Activated CD4-positive, alpha-beta T cell treated with anti-CD3 and anti-CD28 coated beads for 4 hours (primary cell): ENCODE measurements at regions not wholly inside any gene's neighbourhood (a gene's known extent, or its start where the extent isn't known, plus 50 kb on each side); places are given as distances from the start of the nearest gene placed in this dataset.
A peak's percentile ranks its signal among the peaks of the same experiment; 100 is the strongest.

Experiments used
- DNase-seq, 2 donors: peaks; one replicate each; pipeline ENCODE4 v3.0.0-alpha.2; 2020

DNA sequence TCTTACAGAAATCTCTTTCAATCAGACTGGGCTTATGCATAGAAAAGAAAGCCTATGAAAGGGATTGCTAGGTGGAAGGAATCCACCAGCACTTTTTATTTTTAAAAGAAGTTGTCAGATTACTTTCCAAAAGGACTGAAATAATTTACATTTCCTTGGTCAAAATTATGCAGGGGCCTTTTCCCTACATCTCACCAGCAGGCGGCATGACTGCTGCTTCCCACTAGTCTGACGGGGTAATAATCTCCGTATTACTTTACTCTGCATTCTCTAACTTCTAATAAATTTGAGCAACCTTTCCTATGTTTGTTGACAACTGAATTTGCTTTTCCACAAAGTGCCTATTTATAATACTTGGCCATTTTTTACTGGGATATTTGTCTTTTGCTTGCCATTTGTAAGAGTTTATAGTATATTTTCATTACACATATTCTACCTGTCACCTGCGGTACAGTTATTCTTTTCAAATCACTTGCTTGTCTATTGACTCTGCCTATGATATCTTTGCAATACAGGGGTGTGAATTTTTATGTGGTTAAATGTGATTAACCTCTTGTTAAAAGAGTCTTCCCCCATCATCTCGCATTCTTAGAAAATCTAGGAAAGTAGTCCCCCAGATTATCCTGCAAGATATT lies 51.9 kb upstream of the USP47 start:
- DNase-seq, result no peak

GRCh38 chr11:11788063-11788710 lies 53.6 kb upstream of the USP47 start:
- DNase-seq, result no peak

- DNase-seq, result peak; percentile 68 to 77
Observed at GRCh38 chr11:11787305-11788062, 54.3 kb upstream of the USP47 start.

GRCh38 chr11:11786771-11787170 lies 55.0 kb upstream of the USP47 start:
- no peak for DNase-seq

DNA sequence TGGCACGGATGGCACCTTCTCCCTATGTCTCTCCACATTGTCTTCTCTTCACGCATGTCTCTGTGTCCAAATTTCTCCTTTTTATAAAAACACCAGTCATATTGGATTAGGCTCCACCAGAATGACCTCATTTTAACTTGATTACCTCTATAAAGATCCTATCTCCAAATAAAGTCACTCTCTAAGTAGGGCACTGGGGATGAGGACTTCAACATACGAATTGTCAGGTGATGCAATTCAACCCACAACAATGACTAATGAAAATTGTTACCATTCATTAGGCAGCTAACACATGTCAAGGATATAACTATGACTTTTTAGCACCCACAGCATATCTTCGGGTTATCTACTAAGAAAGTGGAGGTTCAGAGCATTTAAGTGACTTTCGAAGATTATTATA lies 55.5 kb upstream of the USP47 start:
- no peak for DNase-seq

DNA sequence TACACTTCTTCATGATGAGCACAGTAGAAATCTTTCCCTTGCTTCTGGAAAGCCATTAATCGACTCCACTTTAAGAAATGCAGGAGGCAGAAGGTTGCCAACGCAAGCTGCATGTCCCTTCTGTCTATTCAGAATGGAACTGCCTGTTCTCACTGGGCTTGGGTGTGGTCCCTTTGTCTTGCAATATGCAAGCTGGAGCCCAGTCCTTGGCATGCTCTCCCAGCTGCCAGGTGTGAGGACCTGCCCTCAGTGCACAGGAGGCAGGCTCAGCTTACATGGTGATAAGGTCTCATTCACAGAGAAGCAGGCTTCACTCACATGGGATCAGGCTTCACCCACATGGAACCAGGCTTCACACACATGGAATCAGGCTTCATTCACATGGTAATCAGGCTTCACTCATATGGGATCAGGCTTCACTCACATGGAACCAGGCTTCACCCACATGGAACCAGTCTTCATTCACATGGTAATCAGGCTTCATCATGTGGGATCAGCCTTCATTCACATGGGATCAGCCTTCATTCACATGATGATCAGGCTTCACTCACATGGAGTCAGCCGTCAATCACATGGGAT lies 59.2 kb upstream of the USP47 start:
- no peak for DNase-seq

GRCh38 chr11:11780858-11781257 lies 60.9 kb upstream of the USP47 start:
- no peak for DNase-seq

DNA sequence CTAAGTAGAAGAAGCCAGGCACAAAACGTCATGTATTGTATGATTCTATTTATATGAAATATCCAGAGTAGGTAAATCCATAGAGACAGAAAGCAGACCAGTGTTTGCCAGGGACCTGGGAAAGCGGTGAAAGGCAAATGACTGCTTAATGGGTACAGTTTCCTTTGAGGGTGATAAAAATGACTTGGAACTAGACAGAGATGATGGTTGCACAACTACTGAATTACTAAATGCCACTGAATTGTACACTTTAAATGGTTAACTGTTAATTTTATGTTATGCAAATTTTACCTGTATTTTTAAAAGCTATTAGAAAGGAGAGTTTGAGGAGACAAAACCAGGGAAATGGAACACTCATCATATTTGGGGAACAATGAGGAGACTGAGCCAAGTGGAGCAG lies 61.8 kb upstream of the USP47 start:
- no peak for DNase-seq

GRCh38 chr11:11777897-11778296 lies 63.9 kb upstream of the USP47 start:
- DNase-seq, result no peak

GRCh38 chr11:11776714-11777113 lies 65.1 kb upstream of the USP47 start:
- no peak for DNase-seq

DNA sequence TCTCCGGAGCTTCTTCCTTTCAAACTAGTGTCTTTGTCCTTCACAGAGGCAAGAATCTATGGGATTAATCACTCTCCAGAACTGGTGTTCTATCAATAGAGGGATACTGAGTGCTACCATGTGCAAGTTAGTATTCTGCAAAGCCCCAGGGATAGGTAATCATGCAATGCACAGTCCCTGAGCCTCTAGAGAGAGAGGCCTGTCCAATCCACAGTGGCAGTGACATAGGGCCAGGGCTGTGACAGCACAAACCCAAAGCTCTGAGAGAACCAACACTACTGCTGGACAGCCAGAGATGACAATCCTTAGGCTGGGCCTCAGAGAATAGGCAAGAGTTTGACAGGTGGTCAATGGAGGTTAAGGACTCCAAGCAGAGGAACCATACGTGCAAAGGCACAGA lies 66.8 kb upstream of the USP47 start:
- DNase-seq, result no peak

- DNase-seq, result no peak
Observed at GRCh38 chr11:11772865-11773515, 68.8 kb upstream of the USP47 start.

DNA sequence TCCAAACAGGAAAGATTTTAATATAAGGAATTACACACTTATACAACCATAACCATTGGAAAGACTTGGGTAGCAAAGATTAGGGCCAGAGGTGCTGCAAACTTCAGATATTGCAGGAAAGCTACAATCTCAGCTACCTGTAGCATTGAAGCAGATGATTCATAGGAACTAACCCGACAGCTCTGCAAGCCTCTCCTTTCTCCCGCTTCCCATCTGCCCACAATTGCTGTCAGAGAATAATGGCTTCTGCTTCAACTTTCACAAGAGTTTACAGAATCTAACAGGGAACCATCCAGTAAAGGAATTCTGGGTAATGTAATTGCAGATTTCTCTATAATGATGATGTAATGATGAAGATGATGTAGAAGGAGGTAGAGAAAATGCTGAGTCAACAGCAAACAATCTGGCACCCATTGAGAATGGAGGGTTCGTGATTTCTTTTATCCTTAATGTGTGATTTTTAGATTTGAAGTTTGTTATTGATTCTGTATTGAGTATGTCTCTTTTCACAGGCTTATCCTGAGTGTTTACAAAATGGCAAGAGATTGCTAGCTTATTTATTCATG lies 70.8 kb upstream of the USP47 start:
- DNase-seq, result no peak

- no peak for DNase-seq
Observed at GRCh38 chr11:11770296-11770695, 71.5 kb upstream of the USP47 start.

DNA sequence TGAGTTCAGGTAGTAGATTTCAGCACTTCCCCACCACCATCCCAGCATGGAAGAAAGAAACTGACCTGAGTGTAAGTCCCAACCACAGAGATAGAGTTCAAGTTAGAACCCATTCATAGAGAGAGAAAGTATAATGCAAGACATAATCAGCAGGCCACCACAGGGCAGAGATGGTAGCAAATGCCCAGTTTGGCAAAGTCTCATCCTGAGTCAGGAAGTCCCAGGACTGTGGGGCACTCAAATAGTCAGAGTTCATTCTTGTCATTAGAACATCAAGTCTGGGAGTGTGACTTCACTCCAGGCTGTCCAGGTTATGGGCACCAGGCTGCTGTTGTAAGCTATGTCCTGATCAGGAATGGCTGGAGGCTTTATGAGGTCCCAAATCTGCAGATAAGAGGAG lies 72.0 kb upstream of the USP47 start:
- DNase-seq, result no peak

DNA sequence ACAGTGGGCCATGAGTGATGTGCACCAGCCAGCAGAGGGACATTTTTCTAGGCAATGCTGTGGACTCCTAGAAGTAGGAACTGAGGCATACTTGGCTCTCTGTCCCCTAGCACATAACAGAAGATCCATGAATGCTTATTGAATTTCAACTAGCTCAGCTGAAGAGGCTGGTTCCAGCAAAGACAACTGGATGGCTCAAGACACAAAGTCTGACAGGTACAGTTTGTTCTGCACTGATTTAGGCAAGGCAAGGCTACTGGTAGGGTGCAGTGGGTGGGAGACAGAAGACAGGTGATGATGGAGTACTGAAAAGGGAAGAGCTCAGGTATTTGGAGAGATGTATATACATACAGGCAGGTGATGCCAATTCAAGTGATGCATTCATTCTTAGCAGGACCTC lies 72.4 kb upstream of the USP47 start:
- no peak for DNase-seq

- DNase-seq, result no peak
Observed at GRCh38 chr11:11764423-11764803, 77.4 kb upstream of the USP47 start.

GRCh38 chr11:11763796-11764422 lies 77.9 kb upstream of the USP47 start:
- no peak for DNase-seq

GRCh38 chr11:11760838-11761237 lies 80.9 kb upstream of the USP47 start:
- DNase-seq, result no peak

- DNase-seq, result no peak
Observed at GRCh38 chr11:11758603-11759196, 83.1 kb upstream of the USP47 start.

GRCh38 chr11:11757909-11758308 lies 83.9 kb upstream of the USP47 start:
- no peak for DNase-seq

DNA sequence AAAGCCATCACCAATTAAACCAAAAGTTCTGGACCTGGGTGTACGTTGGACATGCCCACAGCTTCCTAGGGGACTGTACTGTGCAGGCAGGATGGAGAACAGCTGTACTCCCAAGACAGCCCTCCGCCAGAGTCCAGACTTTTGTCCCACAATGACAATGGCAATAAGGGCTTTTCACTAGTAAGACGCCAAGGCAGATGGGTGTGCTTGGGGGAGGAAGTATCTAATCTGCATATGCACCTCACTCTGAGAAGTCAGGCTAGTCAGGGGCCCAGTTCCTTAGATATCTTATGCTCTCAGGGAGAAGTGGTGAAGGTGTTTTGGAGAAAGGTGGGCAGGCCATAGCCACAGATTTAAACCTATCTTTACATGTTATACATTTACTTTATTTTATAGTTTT lies 85.1 kb upstream of the USP47 start:
- no peak for DNase-seq
